ENCODE measurements at regions not wholly inside any gene's neighbourhood (a gene's known extent, or its start where the extent isn't known, plus 50 kb on each side); places are given as distances from the start of the nearest gene placed in this dataset.

DNA sequence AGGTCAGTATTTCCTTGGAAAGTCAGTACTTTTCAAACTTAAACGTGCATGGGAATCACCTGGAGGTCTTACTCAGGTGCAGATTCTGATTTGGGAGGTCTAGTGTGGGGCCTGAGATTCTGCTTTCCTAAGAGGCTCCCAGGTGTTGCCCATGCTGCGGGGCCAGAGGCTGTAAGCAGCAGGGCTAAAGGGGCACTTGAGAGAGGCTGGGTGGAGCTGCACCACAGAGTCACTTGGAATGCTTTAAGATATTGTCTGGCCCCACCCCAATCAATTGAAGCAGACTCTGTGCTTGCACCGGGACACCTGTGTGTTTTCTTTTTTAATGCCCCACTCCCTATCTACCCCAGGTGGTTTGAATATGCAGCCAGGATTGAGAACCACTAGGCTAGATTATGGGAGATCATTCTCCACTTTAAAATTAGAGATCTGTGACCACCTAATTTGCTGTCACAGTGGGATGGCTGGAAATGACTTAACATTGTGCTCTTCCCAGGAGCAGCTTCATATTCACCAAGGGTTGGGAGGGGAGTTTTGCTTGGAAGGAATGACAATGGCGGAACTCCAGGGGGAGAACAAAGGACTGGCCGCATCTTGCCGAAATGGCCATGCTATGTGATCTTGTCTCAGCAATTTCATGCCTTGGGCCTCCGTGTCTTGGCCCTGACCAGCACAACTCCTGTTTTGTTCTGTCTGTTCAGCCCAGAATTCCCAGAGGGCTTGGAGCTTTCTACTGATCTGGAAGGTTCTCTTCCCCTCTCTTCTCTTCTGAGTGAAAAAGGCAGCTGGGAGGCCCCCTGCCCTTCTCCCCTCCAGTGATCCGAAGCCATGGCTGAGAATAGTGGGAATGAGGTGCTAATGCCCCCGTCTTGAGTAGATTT is 80.2 kb downstream of the FAM241B start:
- intact Hi-C loops (cut with micrococcal nuclease; ENCODE audit: unreplicated experiment), result loop anchor here (10.0 kb wide), 1 partner anchor 195 kb away; no protein-coding TSS in a partner anchor
- no peaks in the 10 kb centered on the region for H3K79me2 ChIP-seq (ENCODE audit: insufficient read depth, low read depth, low read length)

DNA sequence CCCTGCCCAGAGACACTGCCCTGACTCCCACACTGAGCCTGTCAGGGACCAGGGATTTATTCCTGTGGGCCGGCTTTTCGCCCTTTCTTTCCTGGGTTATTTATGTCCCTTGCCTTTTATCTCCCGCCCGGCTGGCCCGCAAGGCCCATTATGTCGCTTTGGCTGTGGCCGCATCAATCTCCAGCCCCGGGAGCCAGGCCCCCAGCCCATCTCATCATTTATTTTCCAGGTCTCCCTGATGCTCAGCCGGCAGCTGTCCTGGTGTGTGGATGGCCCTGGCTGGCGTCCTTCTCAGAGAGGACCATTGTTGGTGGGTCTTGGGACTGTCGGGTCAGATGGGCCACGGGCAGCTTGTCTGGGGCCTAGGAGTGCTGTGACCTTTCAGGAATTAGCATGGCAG is 82.3 kb downstream of the FAM241B start:
- TF ChIP-seq EZH2phosphoT487 (IDR thresholded peaks at IDR 0.05; ENCODE audit: borderline replicate concordance, low read depth, low read length), result no peak
- TF ChIP-seq, protein P1, sequence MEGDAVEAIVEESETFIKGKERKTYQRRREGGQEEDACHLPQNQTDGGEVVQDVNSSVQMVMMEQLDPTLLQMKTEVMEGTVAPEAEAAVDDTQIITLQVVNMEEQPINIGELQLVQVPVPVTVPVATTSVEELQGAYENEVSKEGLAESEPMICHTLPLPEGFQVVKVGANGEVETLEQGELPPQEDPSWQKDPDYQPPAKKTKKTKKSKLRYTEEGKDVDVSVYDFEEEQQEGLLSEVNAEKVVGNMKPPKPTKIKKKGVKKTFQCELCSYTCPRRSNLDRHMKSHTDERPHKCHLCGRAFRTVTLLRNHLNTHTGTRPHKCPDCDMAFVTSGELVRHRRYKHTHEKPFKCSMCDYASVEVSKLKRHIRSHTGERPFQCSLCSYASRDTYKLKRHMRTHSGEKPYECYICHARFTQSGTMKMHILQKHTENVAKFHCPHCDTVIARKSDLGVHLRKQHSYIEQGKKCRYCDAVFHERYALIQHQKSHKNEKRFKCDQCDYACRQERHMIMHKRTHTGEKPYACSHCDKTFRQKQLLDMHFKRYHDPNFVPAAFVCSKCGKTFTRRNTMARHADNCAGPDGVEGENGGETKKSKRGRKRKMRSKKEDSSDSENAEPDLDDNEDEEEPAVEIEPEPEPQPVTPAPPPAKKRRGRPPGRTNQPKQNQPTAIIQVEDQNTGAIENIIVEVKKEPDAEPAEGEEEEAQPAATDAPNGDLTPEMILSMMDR (conservative IDR thresholded peaks at IDR 0.05; ENCODE audit: low read length), result no peak
- intact Hi-C loops (cut with micrococcal nuclease; ENCODE audit: unreplicated experiment), result loop anchor here (10.0 kb wide), 1 partner anchor 198 kb away; no protein-coding TSS in a partner anchor
- Histone ChIP-seq H3K4me3 (ENCODE audit: low read depth, low read length, poor library complexity, severe bottlenecking) (no peak overlapping the region), H3K9me3 (ENCODE audit: low read length) (no peaks in the 10 kb centered on the region), H4K20me1 (ENCODE audit: insufficient read depth, low read length) (no peaks in the 10 kb centered on the region), H3K4me1 (ENCODE audit: insufficient read depth, low read length, poor library complexity, severe bottlenecking) (no peaks in the 10 kb centered on the region), H3K9me2 (ENCODE audit: insufficient read depth, low read length) (no peaks in the 10 kb centered on the region), H3K27ac (ENCODE audit: low read depth, low read length, poor library complexity, severe bottlenecking) (no peak overlapping the region), H3K36me3 (ENCODE audit: insufficient read depth, low read length) (no peaks in the 10 kb centered on the region), H3K4me2 (ENCODE audit: low read length) (no peak overlapping the region), H2AFZ (ENCODE audit: low read length) (no peak overlapping the region), H3K79me2 (ENCODE audit: insufficient read depth, low read depth, low read length) (no peaks in the 10 kb centered on the region)
- no peak for DNase-seq (ENCODE audit: low spot score)
- ChIA-PET CTCF (ENCODE audit: unreplicated experiment) (interaction anchor here (0.6 kb wide), 1 partner anchor 174 kb away, joined by 4 read pairs; no protein-coding TSS in a partner anchor), POLR2A (no interaction called here)
- BruUV-seq (replicated peaks), result no TSS peak

More for the DNA sequence above, 80.2 kb downstream of the FAM241B start:
- no peak for DNase-seq (ENCODE audit: low spot score)
- no peak overlapping the region for H3K4me3 ChIP-seq (ENCODE audit: low read depth, low read length, poor library complexity, severe bottlenecking)
- no TSS peak for BruUV-seq (replicated peaks)
- ChIA-PET CTCF (ENCODE audit: unreplicated experiment) (no interaction called here), POLR2A (no interaction called here)
- H2AFZ ChIP-seq (ENCODE audit: low read length), result no peak overlapping the region
- H3K4me2 ChIP-seq (ENCODE audit: low read length), result no peak overlapping the region
- no peaks in the 10 kb centered on the region for H3K4me1 ChIP-seq (ENCODE audit: insufficient read depth, low read length, poor library complexity, severe bottlenecking)
- H4K20me1 ChIP-seq (ENCODE audit: insufficient read depth, low read length), result no peaks in the 10 kb centered on the region
- no peaks in the 10 kb centered on the region for H3K9me2 ChIP-seq (ENCODE audit: insufficient read depth, low read length)
- H3K9me3 ChIP-seq (ENCODE audit: low read length), result no peaks in the 10 kb centered on the region
- no peak overlapping the region for H3K27ac ChIP-seq (ENCODE audit: low read depth, low read length, poor library complexity, severe bottlenecking)
- TF ChIP-seq, protein P1 (conservative IDR thresholded peaks at IDR 0.05; ENCODE audit: low read length), result no peak
- no peak for TF ChIP-seq EZH2phosphoT487 (IDR thresholded peaks at IDR 0.05; ENCODE audit: borderline replicate concordance, low read depth, low read length)
- H3K36me3 ChIP-seq (ENCODE audit: insufficient read depth, low read length), result no peaks in the 10 kb centered on the region

DNA sequence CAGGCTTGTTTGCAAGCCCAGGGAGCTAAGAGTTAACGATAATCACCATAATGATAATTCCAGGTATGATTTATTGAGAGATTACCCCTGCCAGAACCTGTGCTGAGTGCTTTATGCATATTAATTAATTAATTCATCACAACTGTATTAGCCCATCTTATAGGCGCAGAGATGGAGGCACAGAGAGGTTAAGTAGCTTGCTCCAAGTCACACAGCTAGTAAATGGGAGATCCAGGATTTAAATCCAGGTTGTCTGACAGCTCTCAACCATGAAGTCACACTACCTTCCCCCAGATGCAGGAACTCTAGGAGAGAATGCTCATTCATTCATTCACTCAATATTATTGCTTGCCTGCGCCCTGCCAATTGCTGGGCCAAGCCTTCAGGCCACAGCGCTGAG is 84.5 kb downstream of the FAM241B start:
- BruUV-seq (replicated peaks), result no TSS peak
- ChIA-PET CTCF (ENCODE audit: unreplicated experiment) (no interaction called here), POLR2A (no interaction called here)
- Histone ChIP-seq H3K36me3 (ENCODE audit: insufficient read depth, low read length) (no peaks in the 10 kb centered on the region), H3K79me2 (ENCODE audit: insufficient read depth, low read depth, low read length) (no peaks in the 10 kb centered on the region), H3K9me2 (ENCODE audit: insufficient read depth, low read length) (no peaks in the 10 kb centered on the region), H3K4me2 (ENCODE audit: low read length) (no peak overlapping the region), H3K4me1 (ENCODE audit: insufficient read depth, low read length, poor library complexity, severe bottlenecking) (no peaks in the 10 kb centered on the region), H2AFZ (ENCODE audit: low read length) (no peak overlapping the region), H3K27ac (ENCODE audit: low read depth, low read length, poor library complexity, severe bottlenecking) (no peak overlapping the region), H3K9me3 (ENCODE audit: low read length) (no peaks in the 10 kb centered on the region), H4K20me1 (ENCODE audit: insufficient read depth, low read length) (no peaks in the 10 kb centered on the region), H3K4me3 (ENCODE audit: low read depth, low read length, poor library complexity, severe bottlenecking) (no peak overlapping the region)
- no peak for DNase-seq (ENCODE audit: low spot score)
- intact Hi-C loops (cut with micrococcal nuclease; ENCODE audit: unreplicated experiment), result loop anchor here (10.0 kb wide), 1 partner anchor 200 kb away; no protein-coding TSS in a partner anchor
- TF ChIP-seq, protein P1 (conservative IDR thresholded peaks at IDR 0.05; ENCODE audit: low read length), result no peak
- no peak for TF ChIP-seq EZH2phosphoT487 (IDR thresholded peaks at IDR 0.05; ENCODE audit: borderline replicate concordance, low read depth, low read length)

Measured in OCI-LY7 (cell line).